ENCODE measurements at regions not wholly inside any gene's neighbourhood (a gene's known extent, or its start where the extent isn't known, plus 50 kb on each side); places are given as distances from the start of the nearest gene placed in this dataset.

GRCh38 chr12:33649992-33650391, 210.4 kb upstream of the SYT10 start:
- Histone ChIP-seq H3K27ac (replicated peaks) (no peak overlapping the region), H3K27me3 (ENCODE audit: insufficient read depth, poor library complexity, severe bottlenecking) (no peaks in the 10 kb centered on the region), H3K4me3 (replicated peaks; ENCODE audit: insufficient read depth, low read length) (no peak overlapping the region)
- DNase-seq (ENCODE audit: low read depth in 1 of 2, low spot score in 1 of 2): no peak
- no peak for TF ChIP-seq REST (IDR thresholded peaks at IDR 0.05; ENCODE audit: insufficient replicate concordance, low read depth)
- no peak for TF ChIP-seq GABPA (IDR thresholded peaks at IDR 0.05; ENCODE audit: low read depth)
- TF ChIP-seq POLR2AphosphoS5 (IDR thresholded peaks at IDR 0.05; ENCODE audit: low read depth): no peak
- TF ChIP-seq, protein P1, sequence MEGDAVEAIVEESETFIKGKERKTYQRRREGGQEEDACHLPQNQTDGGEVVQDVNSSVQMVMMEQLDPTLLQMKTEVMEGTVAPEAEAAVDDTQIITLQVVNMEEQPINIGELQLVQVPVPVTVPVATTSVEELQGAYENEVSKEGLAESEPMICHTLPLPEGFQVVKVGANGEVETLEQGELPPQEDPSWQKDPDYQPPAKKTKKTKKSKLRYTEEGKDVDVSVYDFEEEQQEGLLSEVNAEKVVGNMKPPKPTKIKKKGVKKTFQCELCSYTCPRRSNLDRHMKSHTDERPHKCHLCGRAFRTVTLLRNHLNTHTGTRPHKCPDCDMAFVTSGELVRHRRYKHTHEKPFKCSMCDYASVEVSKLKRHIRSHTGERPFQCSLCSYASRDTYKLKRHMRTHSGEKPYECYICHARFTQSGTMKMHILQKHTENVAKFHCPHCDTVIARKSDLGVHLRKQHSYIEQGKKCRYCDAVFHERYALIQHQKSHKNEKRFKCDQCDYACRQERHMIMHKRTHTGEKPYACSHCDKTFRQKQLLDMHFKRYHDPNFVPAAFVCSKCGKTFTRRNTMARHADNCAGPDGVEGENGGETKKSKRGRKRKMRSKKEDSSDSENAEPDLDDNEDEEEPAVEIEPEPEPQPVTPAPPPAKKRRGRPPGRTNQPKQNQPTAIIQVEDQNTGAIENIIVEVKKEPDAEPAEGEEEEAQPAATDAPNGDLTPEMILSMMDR (IDR thresholded peaks at IDR 0.05; ENCODE audit: insufficient read depth, low read length): no peak
- TF ChIP-seq SPI1 (IDR thresholded peaks at IDR 0.05; ENCODE audit: borderline replicate concordance, low read depth): no peak

DNA sequence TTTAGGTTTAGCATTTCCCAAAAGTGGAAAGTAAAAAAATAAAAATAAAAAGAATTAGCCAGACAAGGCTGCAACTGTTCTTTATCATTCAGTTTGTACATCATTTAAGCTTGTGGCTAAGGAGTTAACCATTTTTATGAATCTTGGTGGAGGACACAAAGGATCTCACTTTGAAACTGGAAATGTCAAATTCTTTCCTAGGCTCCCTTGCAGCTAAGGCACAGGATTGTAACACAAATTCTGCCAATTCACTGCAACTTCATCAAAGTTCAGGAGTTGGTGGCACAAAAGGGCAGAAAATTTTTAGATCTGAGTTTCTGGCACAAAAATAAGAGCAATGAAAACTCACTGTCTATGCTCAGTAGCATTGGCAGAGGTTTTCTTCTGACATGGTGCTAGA, 211.2 kb upstream of the SYT10 start:
- H3K27ac ChIP-seq (replicated peaks): no peak overlapping the region
- TF ChIP-seq, protein P1 (IDR thresholded peaks at IDR 0.05; ENCODE audit: insufficient read depth, low read length): no peak
- TF ChIP-seq GABPA (IDR thresholded peaks at IDR 0.05; ENCODE audit: low read depth): no peak
- TF ChIP-seq POLR2AphosphoS5 (IDR thresholded peaks at IDR 0.05; ENCODE audit: low read depth): no peak
- TF ChIP-seq SPI1 (IDR thresholded peaks at IDR 0.05; ENCODE audit: borderline replicate concordance, low read depth): no peak
- TF ChIP-seq REST (IDR thresholded peaks at IDR 0.05; ENCODE audit: insufficient replicate concordance, low read depth): no peak
- H3K4me3 ChIP-seq (replicated peaks; ENCODE audit: insufficient read depth, low read length): no peak overlapping the region
- no peak for DNase-seq (ENCODE audit: low read depth in 1 of 2, low spot score in 1 of 2)
- H3K27me3 ChIP-seq (ENCODE audit: insufficient read depth, poor library complexity, severe bottlenecking): no peaks in the 10 kb centered on the region

DNA sequence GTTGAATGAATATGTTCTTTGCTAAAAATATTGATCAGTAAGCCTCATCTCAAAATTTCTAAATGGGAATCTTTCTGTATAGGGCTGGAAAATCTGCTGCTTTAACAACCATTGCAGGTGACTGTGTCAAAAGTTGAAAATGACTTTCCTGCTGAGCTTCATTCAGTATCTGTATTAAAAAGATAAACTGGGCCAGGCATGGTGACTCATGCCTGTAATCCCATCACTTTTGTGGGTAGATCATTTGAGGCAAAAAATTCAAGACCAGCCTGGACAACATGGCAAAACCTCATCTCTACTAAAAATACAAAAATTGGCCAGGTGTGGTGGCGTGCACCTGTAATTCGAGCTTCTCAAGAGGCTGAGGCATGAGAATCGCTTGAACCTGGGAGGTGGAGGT, 213.7 kb upstream of the SYT10 start:
- no peaks in the 10 kb centered on the region for H3K27me3 ChIP-seq (ENCODE audit: insufficient read depth, poor library complexity, severe bottlenecking)

More for the DNA sequence above, 213.7 kb upstream of the SYT10 start:
- no peak overlapping the region for H3K4me3 ChIP-seq (replicated peaks; ENCODE audit: insufficient read depth, low read length)
- no peak for DNase-seq (ENCODE audit: low read depth in 1 of 2, low spot score in 1 of 2)
- no peak for TF ChIP-seq POLR2AphosphoS5 (IDR thresholded peaks at IDR 0.05; ENCODE audit: low read depth)
- no peak for TF ChIP-seq REST (IDR thresholded peaks at IDR 0.05; ENCODE audit: insufficient replicate concordance, low read depth)
- no peak for TF ChIP-seq SPI1 (IDR thresholded peaks at IDR 0.05; ENCODE audit: borderline replicate concordance, low read depth)
- no peak for TF ChIP-seq GABPA (IDR thresholded peaks at IDR 0.05; ENCODE audit: low read depth)
- TF ChIP-seq, protein P1 (IDR thresholded peaks at IDR 0.05; ENCODE audit: insufficient read depth, low read length): no peak
- H3K27ac ChIP-seq (replicated peaks): no peak overlapping the region
